HG03159 (cell line): ENCODE measurements at regions not wholly inside any gene's neighbourhood (a gene's known extent, or its start where the extent isn't known, plus 50 kb on each side); places are given as distances from the start of the nearest gene placed in this dataset.

Experiments used
- ATAC-seq: cut with Tn5 transposase; IDR thresholded peaks from one replicate; pipeline ENCODE4 v1.9.1; 2021; ENCODE audit warnings: mild to moderate bottlenecking, moderate library complexity; ENCODE audit not compliant: unreplicated experiment

- no peak for ATAC-seq
These were observed 598.6 kb downstream of the BUD13 start for GRCh38 chr11:116173941-116174911.

- ATAC-seq, result no peak
These were observed 599.3 kb downstream of the BUD13 start for GRCh38 chr11:116173506-116173905.

GRCh38 chr11:116172851-116173250 lies 599.9 kb downstream of the BUD13 start:
- ATAC-seq, result no peak

- ATAC-seq, result no peak
These were observed 600.6 kb downstream of the BUD13 start for GRCh38 chr11:116172156-116172555.

GRCh38 chr11:116171271-116172140 lies 601.3 kb downstream of the BUD13 start:
- ATAC-seq, result no peak

- ATAC-seq, result no peak
These were observed 602.2 kb downstream of the BUD13 start for GRCh38 chr11:116170526-116171120.

GRCh38 chr11:116169776-116170175 lies 603.0 kb downstream of the BUD13 start:
- no peak for ATAC-seq

GRCh38 chr11:116168459-116168787 lies 604.4 kb downstream of the BUD13 start:
- no peak for ATAC-seq

- ATAC-seq, result no peak
These were observed 604.9 kb downstream of the BUD13 start for GRCh38 chr11:116167706-116168458.

- no peak for ATAC-seq
These were observed 606.0 kb downstream of the BUD13 start for GRCh38 chr11:116166573-116167465.

- no peak for ATAC-seq
These were observed 607.9 kb downstream of the BUD13 start for GRCh38 chr11:116164843-116165242.

GRCh38 chr11:116162886-116163230 lies 609.9 kb downstream of the BUD13 start:
- ATAC-seq, result no peak

- no peak for ATAC-seq
These were observed 610.5 kb downstream of the BUD13 start for GRCh38 chr11:116162086-116162885.

- no peak for ATAC-seq
These were observed 624.1 kb downstream of the BUD13 start for GRCh38 chr11:116148645-116149044.

GRCh38 chr11:116148056-116148455 lies 624.7 kb downstream of the BUD13 start:
- ATAC-seq, result no peak

GRCh38 chr11:116145187-116145865 lies 627.5 kb downstream of the BUD13 start:
- ATAC-seq, result no peak

- ATAC-seq, result no peak
These were observed 628.3 kb downstream of the BUD13 start for GRCh38 chr11:116144387-116144958.

GRCh38 chr11:116138280-116138679 lies 634.1 kb upstream of the CADM1 start:
- ATAC-seq, result no peak
